Mucosa of descending colon (tissue), 3 donors: ENCODE measurements at regions not wholly inside any gene's neighbourhood (a gene's known extent, or its start where the extent isn't known, plus 50 kb on each side); places are given as distances from the start of the nearest gene placed in this dataset.

Source experiments
- ATAC-seq: fragments of 200-7000 bp; cut with Tn5 transposase; one replicate; pipeline ENCODE4 v1.9.1; 2020; ENCODE audit warnings: mild to moderate bottlenecking, moderate library complexity
- DNase-seq, 3 donors: peaks; one replicate each; pipeline ENCODE4 v3.0.0-alpha.2; 2020
- H3K36me3 ChIP-seq: fragments of 200-600 bp; one replicate; pipeline ENCODE4 v1.8.0; 2021; ENCODE audit warnings: low read depth, mild to moderate bottlenecking
- H3K4me1 ChIP-seq: fragments of 200-600 bp; one replicate; pipeline ENCODE4 v1.8.0; 2021; ENCODE audit warnings: low read depth, mild to moderate bottlenecking
- H3K4me3 ChIP-seq: fragments of 200-600 bp; one replicate; pipeline ENCODE4 v1.8.0; 2021; ENCODE audit warnings: mild to moderate bottlenecking
- H3K9me3 ChIP-seq: fragments of 200-600 bp; one replicate; pipeline ENCODE4 v1.8.0; 2021; ENCODE audit warnings: mild to moderate bottlenecking
- intact Hi-C, 2 donors: fragments of 100-400 bp; cut with DNase I in 1 of 2; cut with micrococcal nuclease in 1 of 2; formaldehyde crosslinking; loops; one replicate each; pipeline versions ENCODE4 v1.11.0 to v1.11.1; 2022; cut with DNase I, micrococcal nuclease
- TF ChIP-seq, protein P1 (sequence below): fragments of 200-600 bp; IDR thresholded peaks from one replicate; pipeline ENCODE4 v1.8.0; 2022; ENCODE audit warnings: antibody characterized with exemption, mild to moderate bottlenecking
- donor health status: DM: no; HTN: no; CAD: no; lungs with moderate emphysema.
- donor health status: DM: no; HTN: no; CAD: no.
- donor health status: DM: no; HTN: yes; CAD: no.

DNA sequence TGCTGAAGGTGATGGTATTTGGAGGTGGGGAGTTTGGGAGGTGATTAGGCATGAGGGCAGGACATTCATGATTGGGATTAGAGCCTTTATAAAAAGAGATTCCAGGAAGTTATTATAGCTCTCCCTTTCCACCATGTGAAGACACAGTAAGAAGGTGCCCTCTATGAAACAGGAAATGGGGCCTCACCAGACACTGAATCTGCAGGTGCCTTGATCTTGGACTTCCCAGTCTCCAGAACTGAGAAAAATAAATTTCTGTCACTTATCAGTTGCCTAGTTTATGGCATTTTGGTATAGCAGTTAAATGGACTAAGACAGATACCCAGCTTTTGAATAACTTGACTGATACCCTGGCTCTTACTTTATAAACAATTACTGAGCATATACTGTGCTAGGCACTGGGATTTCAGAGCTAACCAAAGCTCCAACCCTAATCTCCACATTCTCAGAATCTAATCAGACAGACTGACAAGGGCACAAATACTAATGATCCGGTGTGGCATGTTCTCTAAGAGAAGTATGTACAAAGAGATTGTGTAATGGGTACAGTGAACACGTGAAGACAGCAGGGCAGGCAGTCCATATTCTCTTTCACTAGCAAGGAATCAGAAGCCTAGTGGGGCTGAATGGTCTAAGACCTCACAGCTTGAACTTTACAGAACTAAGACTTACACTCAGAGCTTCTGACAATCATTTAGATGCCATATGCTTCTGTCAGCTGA lies 343.1 kb downstream of the WDR72 start:
- TF ChIP-seq, protein P1, sequence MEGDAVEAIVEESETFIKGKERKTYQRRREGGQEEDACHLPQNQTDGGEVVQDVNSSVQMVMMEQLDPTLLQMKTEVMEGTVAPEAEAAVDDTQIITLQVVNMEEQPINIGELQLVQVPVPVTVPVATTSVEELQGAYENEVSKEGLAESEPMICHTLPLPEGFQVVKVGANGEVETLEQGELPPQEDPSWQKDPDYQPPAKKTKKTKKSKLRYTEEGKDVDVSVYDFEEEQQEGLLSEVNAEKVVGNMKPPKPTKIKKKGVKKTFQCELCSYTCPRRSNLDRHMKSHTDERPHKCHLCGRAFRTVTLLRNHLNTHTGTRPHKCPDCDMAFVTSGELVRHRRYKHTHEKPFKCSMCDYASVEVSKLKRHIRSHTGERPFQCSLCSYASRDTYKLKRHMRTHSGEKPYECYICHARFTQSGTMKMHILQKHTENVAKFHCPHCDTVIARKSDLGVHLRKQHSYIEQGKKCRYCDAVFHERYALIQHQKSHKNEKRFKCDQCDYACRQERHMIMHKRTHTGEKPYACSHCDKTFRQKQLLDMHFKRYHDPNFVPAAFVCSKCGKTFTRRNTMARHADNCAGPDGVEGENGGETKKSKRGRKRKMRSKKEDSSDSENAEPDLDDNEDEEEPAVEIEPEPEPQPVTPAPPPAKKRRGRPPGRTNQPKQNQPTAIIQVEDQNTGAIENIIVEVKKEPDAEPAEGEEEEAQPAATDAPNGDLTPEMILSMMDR: no peak
- Histone ChIP-seq H3K4me1 (no peaks in the 10 kb centered on the region), H3K4me3 (no peak overlapping the region), H3K9me3 (no peaks in the 10 kb centered on the region), H3K36me3 (no peaks in the 10 kb centered on the region)
- no peak for ATAC-seq
- intact Hi-C loops: no loop called here
- no peak for DNase-seq

DNA sequence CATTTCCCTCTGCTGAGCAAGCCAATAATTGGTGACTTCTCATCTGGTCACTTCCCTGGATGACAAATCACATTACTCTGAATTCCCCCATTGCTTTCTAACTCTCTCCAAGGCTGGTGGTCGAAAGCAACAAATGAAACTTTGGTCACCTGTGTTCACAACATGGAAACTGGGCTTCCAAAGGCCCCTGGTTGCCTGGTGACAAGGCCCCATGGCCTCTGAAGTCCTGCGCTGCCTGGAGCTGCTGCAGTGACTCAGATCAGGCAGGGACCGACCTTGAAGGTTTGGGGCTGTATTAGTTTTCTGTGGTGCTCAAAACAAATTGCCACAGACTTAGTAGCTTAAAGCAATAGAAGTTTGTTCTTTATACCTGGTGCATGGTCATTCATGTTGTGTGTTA lies 345.3 kb downstream of the WDR72 start:
- Histone ChIP-seq H3K4me3 (no peak overlapping the region), H3K9me3 (no peaks in the 10 kb centered on the region), H3K36me3 (no peaks in the 10 kb centered on the region), H3K4me1 (no peaks in the 10 kb centered on the region)
- intact Hi-C loops: no loop called here
- DNase-seq (no peak), ATAC-seq (no peak)
- TF ChIP-seq, protein P1: no peak

DNA sequence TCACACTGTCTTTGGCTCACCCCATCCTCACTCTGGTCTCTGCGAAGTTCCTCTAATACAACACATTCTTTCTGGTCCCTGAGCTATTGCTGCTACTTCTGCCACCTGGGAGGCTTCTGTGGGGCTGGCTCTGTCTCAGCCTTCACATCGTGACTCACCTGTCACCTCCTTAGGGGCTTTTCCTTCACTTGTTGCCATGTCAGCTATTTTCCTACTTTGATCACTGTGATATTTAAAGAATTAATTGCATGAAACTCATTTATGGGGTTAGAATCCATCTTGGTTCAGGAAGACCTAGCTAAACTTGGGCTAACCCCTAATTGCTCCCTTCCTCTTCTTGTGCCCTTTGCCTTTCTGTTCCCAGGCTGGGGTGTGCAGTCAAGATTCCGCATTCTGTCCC lies 346.9 kb downstream of the WDR72 start:
- TF ChIP-seq, protein P1: no peak
- ATAC-seq (no peak), DNase-seq (no peak)
- no peaks in the 10 kb centered on the region for H3K36me3 ChIP-seq
- H3K9me3 ChIP-seq: no peaks in the 10 kb centered on the region
- no peaks in the 10 kb centered on the region for H3K4me1 ChIP-seq
- no peak overlapping the region for H3K4me3 ChIP-seq
- intact Hi-C loops: no loop called here

DNA sequence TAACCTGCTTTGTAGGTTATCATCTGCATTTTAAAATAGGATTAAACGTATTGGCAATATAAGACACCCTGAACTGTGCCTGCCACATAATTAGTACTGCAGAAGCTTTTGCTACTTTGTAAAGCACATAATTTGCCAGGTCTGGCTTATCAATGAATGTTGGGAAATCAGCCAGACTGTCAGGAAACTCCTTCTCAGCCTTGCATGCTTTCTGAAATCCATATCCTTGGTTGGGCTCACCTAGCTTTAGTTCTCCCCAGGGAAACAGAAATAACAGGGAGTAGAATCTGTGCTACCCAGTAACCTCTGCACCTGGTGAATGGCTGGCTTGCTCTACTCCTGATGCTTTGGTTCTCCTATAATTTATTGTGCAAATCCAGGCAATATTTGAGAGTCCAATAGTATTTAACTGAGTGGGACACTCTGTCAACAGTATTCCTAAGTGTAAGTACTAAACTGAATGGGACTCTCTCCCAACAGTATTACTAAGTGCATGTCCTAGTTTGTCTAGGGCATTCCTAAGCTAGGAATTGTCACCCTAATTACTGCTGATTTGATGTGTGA lies 354.5 kb downstream of the WDR72 start:
- no peaks in the 10 kb centered on the region for H3K36me3 ChIP-seq
- ATAC-seq (no peak), DNase-seq (no peak)
- H3K4me3 ChIP-seq: no peak overlapping the region
- H3K4me1 ChIP-seq: no peaks in the 10 kb centered on the region
- intact Hi-C loops: no loop called here
- no peaks in the 10 kb centered on the region for H3K9me3 ChIP-seq
- TF ChIP-seq, protein P1: no peak

DNA sequence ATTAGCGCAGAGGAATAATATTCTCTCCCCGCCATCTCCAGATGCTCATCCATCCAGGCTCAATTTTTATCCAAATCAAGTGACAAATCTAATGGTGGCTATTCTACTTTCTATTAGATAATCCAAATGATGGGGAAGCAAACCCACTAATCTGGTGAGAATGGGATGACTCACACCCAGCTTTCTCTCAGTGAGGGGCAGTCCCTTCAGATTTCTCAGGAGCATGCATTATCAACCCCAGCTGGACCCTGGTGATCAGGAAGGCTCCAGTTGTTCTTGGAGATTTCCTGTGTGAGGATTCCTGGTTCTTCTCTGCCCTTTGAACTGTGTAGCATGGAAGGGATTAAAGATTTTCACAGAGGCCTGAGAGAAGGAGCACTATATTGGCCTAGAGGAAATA lies 358.0 kb downstream of the WDR72 start:
- DNase-seq: no peak
- no peaks in the 10 kb centered on the region for H3K9me3 ChIP-seq
- TF ChIP-seq, protein P1: no peak
- no peak overlapping the region for H3K4me3 ChIP-seq
- ATAC-seq: no peak
- no peaks in the 10 kb centered on the region for H3K36me3 ChIP-seq
- H3K4me1 ChIP-seq: no peaks in the 10 kb centered on the region
- intact Hi-C loops: no loop called here
